SK-N-SH (cell line): ENCODE measurements at regions not wholly inside any gene's neighbourhood (a gene's known extent, or its start where the extent isn't known, plus 50 kb on each side); places are given as distances from the start of the nearest gene placed in this dataset.

ENCODE experiments used
- CTCF ChIA-PET: fragments of 300-600, 350-600 bp; formaldehyde crosslinking; extraction: SDS; loops from one replicate; lab custom pipeline; 2021; lab: Yijun Ruan, JAX
- POLR2A ChIA-PET: fragments of 350-600 bp; sonication (Branson Sonifier 250); formaldehyde crosslinking; extraction: SDS; loops from one replicate; lab custom pipeline; 2020; ENCODE audit warnings: antibody characterized with exemption, inconsistent platforms; lab: Yijun Ruan, JAX
- DNase-seq: peaks from one replicate; pipeline ENCODE4 v3.0.0; 2012
- H2AFZ ChIP-seq: fragments of 200-600 bp; sonication (generic); 2 replicates; pipeline ENCODE4 v1.8.1; 2016; ENCODE audit warnings: antibody characterized with exemption, mild to moderate bottlenecking, low read depth
- H3F3A ChIP-seq: fragments of 200-600 bp; sonication (generic); replicated peaks from 2 replicates; pipeline ENCODE3; 2016; ENCODE audit warnings: antibody characterized with exemption, mild to moderate bottlenecking; ENCODE audit not compliant: insufficient read depth
- H3K27ac ChIP-seq, 2 experiments: fragments of 200-500 bp in 1 of 2; fragments of 200-600 bp in 1 of 2; sonication (Bioruptor generic) in 1 of 2; sonication (generic), shearing (Covaris generic) in 1 of 2; 2 replicates each; pipeline versions ENCODE4 v1.5.1 to v1.6.1; 2014 to 2016; ENCODE audit warnings: low read depth in 2 of 2, inconsistent platforms in 1 of 2, low read length in 1 of 2, mild to moderate bottlenecking in 1 of 2, mixed read lengths in 1 of 2
- H3K27me3 ChIP-seq: fragments of 200-600 bp; sonication (generic), shearing (Covaris generic); 2 replicates; pipeline ENCODE4 v1.6.1; 2016; ENCODE audit warnings: mixed run types; ENCODE audit not compliant: insufficient read depth
- H3K36me3 ChIP-seq, 2 experiments: fragments of 200-500 bp in 1 of 2; fragments of 200-600 bp in 1 of 2; sonication (Bioruptor generic) in 1 of 2; sonication (generic) in 1 of 2; replicated peaks in 1 of 2; 2 replicates each; pipeline versions ENCODE3 to v1.5.1; 2014 to 2016; ENCODE audit warnings: low read length in 1 of 2, mild to moderate bottlenecking in 1 of 2; ENCODE audit not compliant: insufficient read depth in 2 of 2, control insufficient read depth in 1 of 2
- H3K4me1 ChIP-seq, 2 experiments: fragments of 200-500 bp in 1 of 2; fragments of 200-600 bp in 1 of 2; sonication (Bioruptor generic) in 1 of 2; sonication (generic), shearing (Covaris generic) in 1 of 2; 2 replicates each; pipeline versions ENCODE4 v1.5.1 to v1.6.1; 2014 to 2016; ENCODE audit warnings: low read depth in 1 of 2, low read length in 1 of 2, mixed run types in 1 of 2; ENCODE audit not compliant: insufficient read depth in 2 of 2, control insufficient read depth in 1 of 2
- H3K4me2 ChIP-seq: fragments of 200-600 bp; sonication (generic), shearing (Covaris generic); 2 replicates; pipeline ENCODE4 v1.6.1; 2017; ENCODE audit warnings: mixed run types
- H3K4me3 ChIP-seq, 2 experiments: fragments of 200-500 bp in 1 of 2; fragments of 200-600 bp in 1 of 2; sonication (Bioruptor generic) in 1 of 2; sonication (generic), shearing (Covaris generic) in 1 of 2; 2 replicates each; pipeline versions ENCODE4 v1.5.1 to v1.8.1; 2014 to 2016; ENCODE audit warnings: low read depth in 2 of 2, inconsistent platforms in 1 of 2, low read length in 1 of 2, mild to moderate bottlenecking in 1 of 2, mixed read lengths in 1 of 2, moderate library complexity in 1 of 2
- H3K79me2 ChIP-seq: fragments of 200-600 bp; sonication (generic); 2 replicates; pipeline ENCODE4 v1.8.1; 2017; ENCODE audit warnings: mild to moderate bottlenecking; ENCODE audit not compliant: insufficient read depth
- H3K9ac ChIP-seq: fragments of 200-600 bp; sonication (generic); 2 replicates; pipeline ENCODE4 v1.6.1; 2017; ENCODE audit warnings: mixed run types
- H3K9me2 ChIP-seq: fragments of 200-600 bp; sonication (generic); 2 replicates; pipeline ENCODE4 v1.6.1; 2017; ENCODE audit warnings: mixed run types
- H3K9me3 ChIP-seq: fragments of 200-600 bp; sonication (generic); 2 replicates; pipeline ENCODE4 v1.6.1; 2017; ENCODE audit warnings: mixed run types, mild to moderate bottlenecking, moderate library complexity
- H4K20me1 ChIP-seq: fragments of 200-600 bp; sonication (generic); 2 replicates; pipeline ENCODE4 v1.6.1; 2017; ENCODE audit warnings: mild to moderate bottlenecking, mixed run types; ENCODE audit not compliant: insufficient read depth
- CHD2 ChIP-seq: fragments of 150-350 bp; IDR thresholded peaks from 2 replicates; pipeline ENCODE4 v1.6.1; 2018; ENCODE audit warnings: low read length; ENCODE audit not compliant: partially characterized antibody
- FOXJ3 ChIP-seq: sonication (generic); formaldehyde crosslinking; IDR thresholded peaks from 2 replicates; pipeline ENCODE4 v1.5.1; 2020; ENCODE audit warnings: mild to moderate bottlenecking, missing genetic modification reagents
- FOXM1 ChIP-seq: IDR thresholded peaks from 2 replicates; pipeline ENCODE4 v1.4.0; 2012; ENCODE audit warnings: low read depth, mild to moderate bottlenecking
- IRF3 ChIP-seq: fragments of 150-350 bp; IDR thresholded peaks from 2 replicates; pipeline ENCODE4 v1.6.1; 2016; ENCODE audit warnings: mild to moderate bottlenecking, low read depth, low read length
- JUND ChIP-seq: IDR thresholded peaks from 2 replicates; pipeline ENCODE4 v1.4.0; 2012
- MAX ChIP-seq: IDR thresholded peaks from 2 replicates; pipeline ENCODE4 v1.4.0; 2012; ENCODE audit warnings: low read depth
- MXI1 ChIP-seq: IDR thresholded peaks from 2 replicates; pipeline ENCODE4 v1.6.1; 2012; ENCODE audit warnings: mild to moderate bottlenecking, low read depth, low read length, improper control_type of control experiment
- PBX3 ChIP-seq: IDR thresholded peaks from 2 replicates; pipeline ENCODE4; 2012
- POLR2AphosphoS5 ChIP-seq: IDR thresholded peaks from 2 replicates; pipeline ENCODE4 v1.6.1; 2012; ENCODE audit warnings: low read depth, low read length
- RAD21 ChIP-seq: IDR thresholded peaks from 2 replicates; pipeline ENCODE4 v1.6.1; 2012; ENCODE audit warnings: mild to moderate bottlenecking, low read length
- RCOR1 ChIP-seq: fragments of 150-350 bp; IDR thresholded peaks from 2 replicates; pipeline ENCODE4 v1.6.1; 2017; ENCODE audit warnings: antibody characterized with exemption, low read length
- REST ChIP-seq: IDR thresholded peaks from 2 replicates; pipeline ENCODE4 v1.6.1; 2012; ENCODE audit warnings: mild to moderate bottlenecking, low read depth, low read length, moderate library complexity
- RFX5 ChIP-seq: IDR thresholded peaks from 2 replicates; pipeline ENCODE4 v1.6.1; 2012; ENCODE audit warnings: mild to moderate bottlenecking, improper control_type of control experiment, low read length
- SMC3 ChIP-seq: IDR thresholded peaks from 2 replicates; pipeline ENCODE4 v1.6.1; 2012; ENCODE audit warnings: low read depth, low read length, improper control_type of control experiment
- TCF12 ChIP-seq: IDR thresholded peaks from 2 replicates; pipeline ENCODE4 v1.4.0; 2012
- TEAD4 ChIP-seq: IDR thresholded peaks from 2 replicates; pipeline ENCODE4 v1.4.0; 2012; ENCODE audit warnings: mild to moderate bottlenecking, borderline replicate concordance; ENCODE audit not compliant: insufficient read depth
- USF1 ChIP-seq: IDR thresholded peaks from 2 replicates; pipeline ENCODE4 v1.4.0; 2012; ENCODE audit warnings: low read depth, borderline replicate concordance
- USF2 ChIP-seq: fragments of 150-350 bp; IDR thresholded peaks from 2 replicates; pipeline ENCODE4 v1.6.1; 2017; ENCODE audit warnings: antibody characterized with exemption, low read length, low read depth, borderline replicate concordance
- ZBTB33 ChIP-seq: IDR thresholded peaks from 2 replicates; pipeline ENCODE4 v1.4.0; 2012; ENCODE audit warnings: low read depth, borderline replicate concordance
- WGBS: methylation state at CpG from one replicate; pipeline ENCODE4 v1.1.6; 2017; ENCODE audit warnings: low lambda C conversion rate; 5-methylcytosine and 5-hydroxymethylcytosine counted together

GRCh38 chr6:27694547-27694874, 217.7 kb downstream of the OR2B2 start:
- H3K4me2 ChIP-seq = peak overlapping the region; percentile 76
- H4K20me1 ChIP-seq = no peaks in the 10 kb centered on the region
- WGBS = 37% methylated on average over 7 of the region's 7 CpGs
- H2AFZ ChIP-seq = peak overlapping the region; percentile 88; the same call in 1 of the 2 replicates
- TF ChIP-seq USF1 (no peak), CHD2 (no peak), RFX5 (no peak), POLR2AphosphoS5 (no peak), JUND (no peak), USF2 (no peak), RAD21 (no peak), PBX3 (no peak), REST (no peak), TCF12 (no peak), FOXJ3 (no peak), SMC3 (no peak), IRF3 (no peak), RCOR1 (no peak), MXI1 (no peak), TEAD4 (no peak), FOXM1 (no peak), MAX (no peak), ZBTB33 (no peak)
- TF ChIP-seq, all 33 proteins: peak for 0
- no peaks in the 10 kb centered on the region for H3K27me3 ChIP-seq
- H3K4me3 ChIP-seq = peak overlapping the region; percentile 63 to 69; a peak in 3 of 4 replicates
- no peaks in the 10 kb centered on the region; a peak in 1 of 4 replicates for H3K4me1 ChIP-seq
- no peak for DNase-seq
- H3K79me2 ChIP-seq = no peaks in the 10 kb centered on the region
- CTCF ChIA-PET = no interaction called here
- H3F3A ChIP-seq = peaks cover 3% of the 10 kb centered on the region
- no peaks in the 10 kb centered on the region for H3K9me3 ChIP-seq
- POLR2A ChIA-PET = no interaction called here
- H3K36me3 ChIP-seq = no peaks in the 10 kb centered on the region
- no peak overlapping the region for H3K27ac ChIP-seq
- no peak overlapping the region for H3K9ac ChIP-seq
- H3K9me2 ChIP-seq = no peaks in the 10 kb centered on the region
